Neuronal stem cell (in vitro differentiated cells): ENCODE measurements at regions not wholly inside any gene's neighbourhood (a gene's known extent, or its start where the extent isn't known, plus 50 kb on each side); places are given as distances from the start of the nearest gene placed in this dataset.
A peak's percentile ranks its signal among the peaks of the same experiment; 100 is the strongest.
"Not testable (repeated sequence)": the region's sequence is repeated elsewhere in the genome, so short reads cannot be mapped to it uniquely, and the experiment has no call there.

Experiments
- DNase-seq: peaks from one replicate; pipeline ENCODE4 v3.0.0-alpha.2; 2013; ENCODE audit warnings: low spot score
- H2AFZ ChIP-seq: one replicate; pipeline ENCODE4 v1.6.1; 2013; ENCODE audit warnings: mild to moderate bottlenecking, low read length, inconsistent platforms
- H2AK5ac ChIP-seq: 2 replicates; pipeline ENCODE4 v1.6.1; 2013; ENCODE audit warnings: low read depth, mild to moderate bottlenecking, inconsistent platforms, low read length, moderate library complexity, mixed read lengths
- H2BK120ac ChIP-seq: 2 replicates; pipeline ENCODE4 v1.6.1; 2013; ENCODE audit warnings: low read depth, mild to moderate bottlenecking, inconsistent platforms, low read length, moderate library complexity, mixed read lengths
- H2BK12ac ChIP-seq: one replicate; pipeline ENCODE4 v1.6.1; 2013; ENCODE audit warnings: low read length, inconsistent platforms
- H2BK15ac ChIP-seq: 2 replicates; pipeline ENCODE4 v1.6.1; 2013; ENCODE audit warnings: mild to moderate bottlenecking, low read length, inconsistent platforms, mixed read lengths
- H2BK5ac ChIP-seq: one replicate; pipeline ENCODE4 v1.6.1; 2013; ENCODE audit warnings: inconsistent platforms, mild to moderate bottlenecking, low read length, moderate library complexity
- H3K14ac ChIP-seq: one replicate; pipeline ENCODE4 v1.6.1; 2013; ENCODE audit warnings: low read length, inconsistent platforms
- H3K18ac ChIP-seq: 2 replicates; pipeline ENCODE4 v1.6.1; 2013; ENCODE audit warnings: low read length, inconsistent platforms
- H3K23ac ChIP-seq: 2 replicates; pipeline ENCODE4 v1.6.1; 2013; ENCODE audit warnings: low read depth, mild to moderate bottlenecking, mixed read lengths, low read length, inconsistent platforms; ENCODE audit not compliant: poor library complexity
- H3K27ac ChIP-seq: replicated peaks from 3 replicates; pipeline ENCODE4 v1.5.1; 2013; ENCODE audit warnings: low read length, inconsistent platforms
- H3K27me3 ChIP-seq, 3 experiments: 2 replicates each; pipeline ENCODE4 v1.6.1; 2013; ENCODE audit warnings: low read length in 3 of 3, mild to moderate bottlenecking in 2 of 3, inconsistent platforms in 1 of 3, low read depth in 1 of 3, mixed read lengths in 1 of 3, moderate library complexity in 1 of 3; ENCODE audit not compliant: control insufficient read depth in 3 of 3, insufficient read depth in 3 of 3
- H3K36me3 ChIP-seq, 2 donors: replicated peaks in 1 of 2; 2 replicates each; pipeline ENCODE4 v1.6.1; 2013; ENCODE audit warnings: low read length in 2 of 2; ENCODE audit not compliant: control insufficient read depth in 2 of 2, insufficient read depth in 2 of 2
- H3K4ac ChIP-seq: 2 replicates; pipeline ENCODE4 v1.6.1; 2013; ENCODE audit warnings: inconsistent platforms, mild to moderate bottlenecking, low read length, moderate library complexity
- H3K4me1 ChIP-seq, 2 donors: 1 replicate in 1 of 2; 2 replicates in 1 of 2; pipeline ENCODE4 v1.6.1; 2013; ENCODE audit warnings: low read length in 2 of 2, low read depth in 1 of 2; ENCODE audit not compliant: control insufficient read depth in 2 of 2, insufficient read depth in 1 of 2
- H3K4me2 ChIP-seq: one replicate; pipeline ENCODE4 v1.6.1; 2013; ENCODE audit warnings: mild to moderate bottlenecking, low read length, inconsistent platforms; ENCODE audit not compliant: insufficient read depth, poor library complexity, severe bottlenecking
- H3K4me3 ChIP-seq, 2 donors: 2 replicates each; pipeline ENCODE4 v1.5.1; 2013; ENCODE audit warnings: low read length in 2 of 2, mild to moderate bottlenecking in 2 of 2, inconsistent platforms in 1 of 2, moderate library complexity in 1 of 2
- H3K79me1 ChIP-seq: one replicate; pipeline ENCODE4 v1.6.1; 2013; ENCODE audit warnings: low read depth, mild to moderate bottlenecking, inconsistent platforms, low read length, moderate library complexity
- H3K9ac ChIP-seq: one replicate; pipeline ENCODE4 v1.6.1; 2013; ENCODE audit warnings: mild to moderate bottlenecking, low read depth, low read length, inconsistent platforms; ENCODE audit not compliant: poor library complexity
- H3K9me3 ChIP-seq, 2 donors: replicated peaks in 1 of 2; 2 replicates each; pipeline versions ENCODE3 to v1.6.1; 2013; ENCODE audit warnings: low read length in 2 of 2, mild to moderate bottlenecking in 2 of 2, inconsistent platforms in 1 of 2, low read depth in 1 of 2, mixed read lengths in 1 of 2, moderate library complexity in 1 of 2; ENCODE audit not compliant: control insufficient read depth in 2 of 2, insufficient read depth in 1 of 2
- H4K8ac ChIP-seq: one replicate; pipeline ENCODE4 v1.6.1; 2013; ENCODE audit warnings: low read depth, mild to moderate bottlenecking, inconsistent platforms, low read length, moderate library complexity
- H4K91ac ChIP-seq: one replicate; pipeline ENCODE4 v1.6.1; 2013; ENCODE audit warnings: low read length, low read depth, mild to moderate bottlenecking, inconsistent platforms; ENCODE audit not compliant: poor library complexity
- WGBS, 2 donors: extraction: QIAGEN DNeasy Blood & Tissue Kit; methylation state at CpG; one replicate each; pipeline ENCODE4 v1.1.7; 2013; ENCODE audit warnings: missing lambda C conversion rate in 2 of 2, mixed read lengths in 1 of 2; ENCODE audit not compliant: insufficient read length in 2 of 2, insufficient replicate concordance in 1 of 2; ENCODE audit errors: extremely low coverage in 2 of 2; 5-methylcytosine and 5-hydroxymethylcytosine counted together

DNA sequence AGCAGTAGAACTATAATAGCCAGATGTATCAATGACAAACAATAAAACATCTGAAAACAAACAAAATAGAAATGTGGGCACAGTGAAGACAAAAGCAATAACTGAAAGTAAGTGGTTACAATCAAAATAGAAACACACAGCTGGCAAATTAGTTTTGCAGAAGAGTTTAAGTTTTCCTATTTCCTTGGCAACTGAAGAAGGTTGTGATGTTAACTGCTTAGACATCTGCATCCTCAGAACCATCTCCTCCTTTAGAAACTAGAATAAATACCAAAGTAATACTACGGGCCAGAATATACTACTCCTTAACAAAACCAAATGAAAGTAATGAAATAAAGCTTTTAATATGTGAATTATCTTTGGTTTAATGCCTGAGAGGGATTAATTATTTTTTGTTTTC, 605.5 kb downstream of the LTN1 start:
- Histone ChIP-seq H3K9ac (no peak overlapping the region), H3K27me3 (no peaks in the 10 kb centered on the region), H3K9me3 (peaks cover 0 to 2% of the 10 kb centered on the region in 2 donors), H3K4ac (no peak overlapping the region), H3K4me3 (no peak overlapping the region), H3K79me1 (no peaks in the 10 kb centered on the region), H2AK5ac (no peak overlapping the region), H2BK5ac (no peak overlapping the region), H3K18ac (no peak overlapping the region), H3K27ac (no peak overlapping the region), H4K91ac (no peak overlapping the region), H2BK15ac (no peak overlapping the region), H3K4me2 (no peak overlapping the region), H2BK12ac (no peak overlapping the region), H3K23ac (no peak overlapping the region), H2AFZ (no peak overlapping the region), H4K8ac (no peak overlapping the region), H2BK120ac (no peak overlapping the region), H3K36me3 (no peaks in the 10 kb centered on the region), H3K14ac (no peak overlapping the region), H3K4me1 (no peaks in the 10 kb centered on the region)
- no peak for DNase-seq
- WGBS, 2 donors, result no CpG with 5 or more reads among the region's 1 CpG

DNA sequence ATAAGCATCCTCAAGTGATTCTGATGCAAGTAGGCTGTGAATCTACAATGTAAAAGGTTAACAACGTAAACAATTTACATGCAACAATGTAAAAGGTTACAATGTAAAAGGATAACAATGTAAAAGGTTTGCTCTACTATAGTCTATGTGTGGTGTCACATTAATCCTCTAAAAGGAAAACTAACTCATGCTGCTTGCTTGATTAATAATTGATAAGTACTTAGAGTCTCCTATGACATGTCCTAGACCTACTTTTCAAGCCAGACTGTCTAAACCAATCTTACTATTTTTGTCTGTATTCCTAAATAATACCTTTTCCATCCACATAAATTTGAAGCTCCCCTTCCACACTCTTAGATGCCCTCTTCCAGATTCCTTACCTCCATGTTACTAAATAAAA, 606.8 kb downstream of the LTN1 start:
- H2AFZ ChIP-seq, result no peak overlapping the region
- no peak overlapping the region for H3K9ac ChIP-seq
- H4K8ac ChIP-seq, result no peak overlapping the region
- no peak overlapping the region for H3K14ac ChIP-seq
- H2AK5ac ChIP-seq, result no peak overlapping the region
- H3K27ac ChIP-seq, result no peak overlapping the region
- no peaks in the 10 kb centered on the region for H3K27me3 ChIP-seq
- no peak overlapping the region for H2BK15ac ChIP-seq
- H2BK12ac ChIP-seq, result no peak overlapping the region
- H3K4ac ChIP-seq, result no peak overlapping the region
- H3K4me3 ChIP-seq, result no peak overlapping the region
- H3K79me1 ChIP-seq, result no peaks in the 10 kb centered on the region
- H2BK120ac ChIP-seq, result no peak overlapping the region
- H3K36me3 ChIP-seq, result no peaks in the 10 kb centered on the region
- no peak overlapping the region for H3K18ac ChIP-seq
- H3K23ac ChIP-seq, result no peak overlapping the region
- H3K4me2 ChIP-seq, result no peak overlapping the region
- peaks cover 0 to 2% of the 10 kb centered on the region in 2 donors for H3K9me3 ChIP-seq
- no peaks in the 10 kb centered on the region for H3K4me1 ChIP-seq
- no peak for DNase-seq
- no CpG with 5 or more reads among the region's 1 CpG for WGBS, 2 donors
- no peak overlapping the region for H4K91ac ChIP-seq
- H2BK5ac ChIP-seq, result no peak overlapping the region

DNA sequence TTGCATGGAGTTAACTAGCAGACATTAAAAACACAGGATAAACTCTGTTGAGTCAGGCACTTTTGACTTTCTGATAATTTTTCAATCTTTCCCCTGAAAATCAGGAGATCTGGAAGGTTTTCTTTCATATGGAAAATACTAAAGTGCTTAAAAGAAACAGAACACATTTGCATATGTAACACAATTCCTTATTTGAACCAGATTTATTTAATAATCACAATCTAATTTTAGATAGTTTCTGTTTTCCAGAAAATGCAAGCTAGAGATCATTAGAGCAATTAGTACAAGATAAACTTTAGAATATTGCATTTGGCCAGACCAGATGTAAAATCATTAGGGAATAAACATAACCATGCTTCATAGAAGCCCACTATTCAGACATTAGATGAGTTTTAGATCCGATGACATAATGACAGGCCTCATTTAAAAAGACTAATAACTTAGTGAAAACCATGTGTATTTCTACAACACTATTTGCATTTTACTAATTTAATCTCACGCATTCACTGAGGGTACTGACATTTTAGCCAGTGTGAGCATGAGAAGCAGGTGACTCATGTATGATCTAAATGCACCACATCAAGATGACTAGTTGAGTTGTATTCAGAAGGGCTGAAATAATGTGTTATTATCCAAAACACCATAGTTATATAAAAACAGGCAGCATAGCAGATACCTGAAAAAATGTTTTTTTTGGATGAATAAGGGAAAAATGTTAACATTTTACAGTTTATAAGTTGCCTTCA, 611.5 kb downstream of the LTN1 start:
- H3K4me1 ChIP-seq, H2BK120ac ChIP-seq, H3K79me1 ChIP-seq, H3K27ac ChIP-seq, H3K27me3 ChIP-seq, H3K14ac ChIP-seq, DNase-seq, H2BK5ac ChIP-seq, H3K4me2 ChIP-seq, H3K36me3 ChIP-seq, H3K4me3 ChIP-seq, H3K23ac ChIP-seq, H2BK15ac ChIP-seq, H4K8ac ChIP-seq, H2AFZ ChIP-seq, H2AK5ac ChIP-seq, H4K91ac ChIP-seq, H3K9ac ChIP-seq, H3K9me3 ChIP-seq, H3K4ac ChIP-seq, H3K18ac ChIP-seq, H2BK12ac ChIP-seq: not testable (repeated sequence)
- no CpG with 5 or more reads among the region's 2 CpGs for WGBS, 2 donors

DNA sequence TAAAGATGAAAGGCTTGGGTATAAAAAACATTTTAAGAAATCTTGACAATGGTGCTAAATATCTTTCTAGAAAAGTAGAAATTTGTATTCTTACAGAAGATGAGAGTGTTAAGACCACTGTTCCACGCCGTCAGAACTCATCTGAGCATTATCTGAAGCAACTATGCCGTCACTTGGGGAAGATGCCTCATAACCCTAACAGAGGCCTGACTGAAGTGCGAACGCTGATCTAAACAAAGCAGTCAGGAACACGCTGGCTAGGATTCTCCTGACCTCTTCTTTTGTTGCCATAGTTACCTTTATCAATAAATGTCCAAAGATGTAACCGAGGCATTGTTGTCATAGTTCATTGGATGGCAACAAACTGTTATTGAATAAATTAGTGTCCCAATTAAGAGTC, 612.4 kb downstream of the LTN1 start:
- no peaks in the 10 kb centered on the region for H3K36me3 ChIP-seq
- H3K9me3 ChIP-seq, result no peaks in the 10 kb centered on the region
- H3K18ac ChIP-seq, result no peak overlapping the region
- no peak overlapping the region for H4K91ac ChIP-seq
- H2BK12ac ChIP-seq, result no peak overlapping the region
- no peak overlapping the region for H2BK15ac ChIP-seq
- H3K4me1 ChIP-seq, result no peaks in the 10 kb centered on the region
- DNase-seq, result peak; percentile 14
- no CpG with 5 or more reads among the region's 7 CpGs for WGBS, 2 donors
- H3K79me1 ChIP-seq, result no peaks in the 10 kb centered on the region
- no peak overlapping the region for H3K4me2 ChIP-seq
- no peak overlapping the region for H3K9ac ChIP-seq
- no peak overlapping the region for H3K4me3 ChIP-seq
- no peak overlapping the region for H3K14ac ChIP-seq
- no peak overlapping the region for H3K27ac ChIP-seq
- no peak overlapping the region for H2AK5ac ChIP-seq
- H2BK5ac ChIP-seq, result no peak overlapping the region
- no peaks in the 10 kb centered on the region for H3K27me3 ChIP-seq
- H4K8ac ChIP-seq, result no peak overlapping the region
- H3K23ac ChIP-seq, result no peak overlapping the region
- no peak overlapping the region for H2AFZ ChIP-seq
- no peak overlapping the region for H3K4ac ChIP-seq
- H2BK120ac ChIP-seq, result no peak overlapping the region
